Adrenal gland (tissue), 9 donors: ENCODE measurements at regions not wholly inside any gene's neighbourhood (a gene's known extent, or its start where the extent isn't known, plus 50 kb on each side); places are given as distances from the start of the nearest gene placed in this dataset.

ENCODE experiments used
- DNase-seq, 7 donors: peaks; one replicate each; pipeline ENCODE4 v3.0.0-alpha.2; 2019 to 2020
- H3K27ac ChIP-seq, 5 donors: fragments of 200-600 bp; sonication (generic) in 4 of 5; 1 replicate in 3 of 5; 2 replicates in 2 of 5; pipeline versions ENCODE4 v1.5.1 to v1.8.0; 2016 to 2020; ENCODE audit warnings: mild to moderate bottlenecking in 1 of 5
- H3K27me3 ChIP-seq: fragments of 200-600 bp; 2 replicates; pipeline ENCODE4 v1.8.0; 2021
- H3K36me3 ChIP-seq, 2 donors: fragments of 200-600 bp; replicated peaks in 1 of 2; 1 replicate in 1 of 2; 2 replicates in 1 of 2; pipeline versions ENCODE4 v1.5.1 to v1.8.0; 2018 to 2022
- H3K4me1 ChIP-seq, 2 donors: fragments of 200-600 bp; replicated peaks in 1 of 2; 1 replicate in 1 of 2; 2 replicates in 1 of 2; pipeline versions ENCODE4 v1.5.1 to v1.8.0; 2018 to 2021
- H3K4me3 ChIP-seq, 4 donors: fragments of 200-600 bp; sonication (generic) in 3 of 4; one replicate each; pipeline ENCODE4 v1.5.1; 2016 to 2018
- H3K9me3 ChIP-seq, 3 donors: fragments of 200-600 bp; sonication (generic) in 1 of 3; replicated peaks in 1 of 3; 1 replicate in 2 of 3; 2 replicates in 1 of 3; pipeline versions ENCODE4 v1.5.1 to v1.8.0; 2016 to 2021
- POLR2A ChIP-seq, 2 donors: fragments of 450-650 bp; IDR thresholded peaks; one replicate each; pipeline ENCODE4 v1.6.1; 2017; ENCODE audit warnings: antibody characterized with exemption in 2 of 2, mild to moderate bottlenecking in 2 of 2, moderate library complexity in 1 of 2
- WGBS, 4 donors: extraction: QIAGEN DNeasy Blood & Tissue Kit in 2 of 4; methylation state at CpG; one replicate each; pipeline versions ENCODE4 v1.1.5 to v1.1.7; 2013 to 2017; 5-methylcytosine and 5-hydroxymethylcytosine counted together
- intact Hi-C, 2 donors: fragments of 100-400 bp; cut with DNase I; formaldehyde crosslinking; loops; one replicate each; pipeline versions ENCODE4 v1.14.1 to v1.15.0; 2022 to 2023
- TF ChIP-seq, protein P1 (sequence below), 6 experiments: fragments of 450-650 bp in 4 of 6; fragments of 200-600 bp in 2 of 6; sonication (generic) in 1 of 6; IDR thresholded peaks; 1 replicate in 5 of 6; 2 replicates in 1 of 6; pipeline versions ENCODE4 v1.5.1 to v1.8.0; 2016 to 2021; ENCODE audit warnings: antibody characterized with exemption in 6 of 6, mild to moderate bottlenecking in 2 of 6, moderate library complexity in 1 of 6
- donor health status: healthy with polysubstance abuse.
- donor health status: Bipolar disorder and iron deficiency.
- donor health status: DM: yes; HTN: yes; CAD: no.
- donor health status: DM: no; HTN: no; CAD: no.
- donor health status: DM: no; HTN: no; CAD: no.

DNA sequence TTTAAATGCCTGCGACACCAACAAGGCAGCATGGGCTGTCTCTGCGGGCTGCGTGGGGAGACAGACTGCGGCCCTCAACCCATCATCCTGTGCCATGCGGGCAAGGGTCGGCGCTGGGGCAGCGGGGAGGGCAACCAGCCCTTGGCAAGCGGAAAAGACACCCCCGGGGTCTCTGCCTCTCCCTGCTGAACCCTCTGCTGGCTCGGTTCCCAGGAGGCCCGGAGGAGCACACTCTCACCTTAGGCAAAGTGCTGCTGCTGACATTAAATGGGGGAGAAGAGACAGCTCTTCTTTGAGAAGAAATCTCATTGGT, 129.6 kb upstream of the PPP1R26 start:
- no peak overlapping the region for H3K4me3 ChIP-seq
- H3K27me3 ChIP-seq, result peaks cover 6% of the 10 kb centered on the region
- TF ChIP-seq, protein P1, sequence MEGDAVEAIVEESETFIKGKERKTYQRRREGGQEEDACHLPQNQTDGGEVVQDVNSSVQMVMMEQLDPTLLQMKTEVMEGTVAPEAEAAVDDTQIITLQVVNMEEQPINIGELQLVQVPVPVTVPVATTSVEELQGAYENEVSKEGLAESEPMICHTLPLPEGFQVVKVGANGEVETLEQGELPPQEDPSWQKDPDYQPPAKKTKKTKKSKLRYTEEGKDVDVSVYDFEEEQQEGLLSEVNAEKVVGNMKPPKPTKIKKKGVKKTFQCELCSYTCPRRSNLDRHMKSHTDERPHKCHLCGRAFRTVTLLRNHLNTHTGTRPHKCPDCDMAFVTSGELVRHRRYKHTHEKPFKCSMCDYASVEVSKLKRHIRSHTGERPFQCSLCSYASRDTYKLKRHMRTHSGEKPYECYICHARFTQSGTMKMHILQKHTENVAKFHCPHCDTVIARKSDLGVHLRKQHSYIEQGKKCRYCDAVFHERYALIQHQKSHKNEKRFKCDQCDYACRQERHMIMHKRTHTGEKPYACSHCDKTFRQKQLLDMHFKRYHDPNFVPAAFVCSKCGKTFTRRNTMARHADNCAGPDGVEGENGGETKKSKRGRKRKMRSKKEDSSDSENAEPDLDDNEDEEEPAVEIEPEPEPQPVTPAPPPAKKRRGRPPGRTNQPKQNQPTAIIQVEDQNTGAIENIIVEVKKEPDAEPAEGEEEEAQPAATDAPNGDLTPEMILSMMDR (IDR thresholded peaks at IDR 0.05), result no peak
- no peak for TF ChIP-seq POLR2A (IDR thresholded peaks at IDR 0.05)
- DNase-seq, result no peak
- no peaks in the 10 kb centered on the region for H3K9me3 ChIP-seq
- WGBS, 4 donors, result 68 to 77% (median 73%) methylated on average over 10 to 12 of the region's 12 CpGs
- no peaks in the 10 kb centered on the region for H3K36me3 ChIP-seq
- intact Hi-C loops, result no loop called here
- H3K4me1 ChIP-seq, result no peaks in the 10 kb centered on the region
- H3K27ac ChIP-seq, result no peak overlapping the region

DNA sequence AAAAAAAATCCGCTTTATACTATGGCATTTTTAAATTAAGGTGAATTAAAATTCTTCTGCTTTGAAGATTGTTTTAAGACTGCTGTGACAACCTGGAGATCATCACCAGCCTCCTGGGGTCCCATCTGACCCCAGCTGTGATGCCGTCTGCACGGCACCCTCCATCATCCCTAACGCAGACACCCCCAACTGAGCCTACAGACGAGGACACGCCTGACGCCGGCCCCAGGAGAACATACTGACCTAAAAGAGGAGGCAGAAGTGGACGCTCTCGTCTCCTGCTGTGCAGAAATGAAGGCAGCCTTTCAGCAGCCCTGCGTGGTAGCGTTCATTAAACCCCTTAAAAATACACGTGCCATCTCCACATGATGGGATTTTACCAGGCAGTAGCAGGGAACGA, 125.6 kb upstream of the PPP1R26 start:
- no peaks in the 10 kb centered on the region for H3K4me1 ChIP-seq
- H3K9me3 ChIP-seq, result no peaks in the 10 kb centered on the region
- TF ChIP-seq, protein P1 (IDR thresholded peaks at IDR 0.05), result no peak
- no peak for TF ChIP-seq POLR2A (IDR thresholded peaks at IDR 0.05)
- intact Hi-C loops, result no loop called here
- H3K27me3 ChIP-seq, result peaks cover 6% of the 10 kb centered on the region
- no peaks in the 10 kb centered on the region for H3K36me3 ChIP-seq
- no peak overlapping the region for H3K27ac ChIP-seq
- DNase-seq, result no peak
- H3K4me3 ChIP-seq, result no peak overlapping the region
- WGBS, 4 donors, result 85 to 93% (median 87%) methylated on average over 12 to 14 of the region's 14 CpGs

DNA sequence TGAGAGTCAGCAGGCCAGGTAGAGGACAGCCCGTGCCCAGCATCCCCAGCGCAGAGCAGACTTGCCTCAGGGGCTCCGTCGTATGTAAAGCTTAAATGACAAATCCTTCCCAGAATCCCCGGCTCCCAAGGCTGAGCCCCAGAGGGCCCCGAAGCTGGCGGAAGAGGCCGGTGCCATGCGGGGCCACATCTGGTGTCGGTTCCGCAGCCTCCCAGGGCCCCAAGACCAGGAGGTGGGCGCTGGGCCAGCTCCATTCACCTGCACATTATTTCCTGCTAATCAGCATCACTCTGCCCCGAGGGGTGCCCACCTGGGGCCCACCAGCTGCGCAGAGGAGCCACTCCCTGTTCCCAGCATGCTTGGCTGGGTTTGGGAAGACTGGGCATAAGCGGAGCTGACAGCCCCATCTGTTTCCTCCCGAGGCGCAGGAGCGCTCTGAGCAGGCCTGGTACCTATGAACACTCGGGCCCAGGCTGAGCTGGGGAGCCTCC, 124.0 kb upstream of the PPP1R26 start:
- no peaks in the 10 kb centered on the region for H3K4me1 ChIP-seq
- DNase-seq, result no peak
- no peaks in the 10 kb centered on the region for H3K9me3 ChIP-seq
- no peaks in the 10 kb centered on the region for H3K36me3 ChIP-seq
- no peaks in the 10 kb centered on the region for H3K27me3 ChIP-seq
- H3K4me3 ChIP-seq, result no peak overlapping the region
- TF ChIP-seq POLR2A (IDR thresholded peaks at IDR 0.05), result no peak
- TF ChIP-seq, protein P1 (IDR thresholded peaks at IDR 0.05), result no peak
- no peak overlapping the region for H3K27ac ChIP-seq
- intact Hi-C loops, result no loop called here
- WGBS, 4 donors, result 80 to 85% (median 83%) methylated on average over 2 to 19 of the region's 19 CpGs

DNA sequence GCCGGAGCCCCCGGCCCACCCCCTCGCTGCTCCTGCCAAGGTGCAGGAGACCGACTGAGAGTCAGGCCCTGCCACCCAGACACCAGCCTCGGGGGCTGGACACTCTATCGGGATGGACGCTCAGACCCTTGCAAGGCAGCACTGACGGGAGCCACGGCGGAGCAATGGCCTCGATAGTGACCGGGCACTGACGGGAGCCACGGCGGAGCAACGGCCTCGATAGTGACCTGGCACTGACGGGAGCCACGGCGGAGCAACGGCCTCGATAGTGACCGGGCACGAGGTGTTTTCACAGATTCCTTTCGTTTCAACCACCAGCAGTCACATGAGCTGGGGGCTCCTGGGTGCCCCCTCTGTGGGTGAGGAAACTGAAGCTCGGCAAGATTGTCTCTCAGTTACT, 123.6 kb upstream of the PPP1R26 start:
- TF ChIP-seq POLR2A (IDR thresholded peaks at IDR 0.05), result no peak
- TF ChIP-seq, protein P1 (IDR thresholded peaks at IDR 0.05), result no peak
- no peak overlapping the region for H3K27ac ChIP-seq
- no peaks in the 10 kb centered on the region for H3K9me3 ChIP-seq
- H3K36me3 ChIP-seq, result no peaks in the 10 kb centered on the region
- no peak overlapping the region for H3K4me3 ChIP-seq
- no peak for DNase-seq
- H3K4me1 ChIP-seq, result no peaks in the 10 kb centered on the region
- WGBS, 4 donors, result 50 to 90% (median 85%) methylated on average over 1 to 26 of the region's 26 CpGs
- no peaks in the 10 kb centered on the region for H3K27me3 ChIP-seq
- intact Hi-C loops, result no loop called here
